Fibroblast of skin of back (primary cell): ENCODE measurements at regions not wholly inside any gene's neighbourhood (a gene's known extent, or its start where the extent isn't known, plus 50 kb on each side); places are given as distances from the start of the nearest gene placed in this dataset.

Experiments used
- DNase-seq: peaks from one replicate; pipeline ENCODE4 v3.0.0-alpha.2; 2013

DNA sequence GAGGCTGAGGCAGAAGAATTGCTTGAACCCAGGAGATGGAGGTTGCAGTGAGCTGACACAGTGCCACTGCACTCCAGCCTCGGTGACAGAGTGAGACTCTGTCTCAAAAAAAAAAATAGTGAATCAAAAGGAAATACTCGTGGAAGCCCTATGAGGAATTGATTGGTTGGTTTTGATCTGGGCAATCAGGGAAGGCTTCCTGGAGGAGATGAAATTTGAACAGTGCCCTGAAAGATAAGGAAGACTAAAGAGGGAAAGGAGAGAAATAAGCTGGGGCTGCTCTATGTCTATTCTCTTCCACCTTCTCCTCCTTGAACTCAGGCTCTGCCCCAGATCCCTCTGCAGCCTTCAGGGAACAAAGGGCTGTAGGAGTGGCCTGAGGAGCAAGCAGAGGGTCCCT, 54.1 kb downstream of the IRF2BPL start:
- DNase-seq, result no peak

DNA sequence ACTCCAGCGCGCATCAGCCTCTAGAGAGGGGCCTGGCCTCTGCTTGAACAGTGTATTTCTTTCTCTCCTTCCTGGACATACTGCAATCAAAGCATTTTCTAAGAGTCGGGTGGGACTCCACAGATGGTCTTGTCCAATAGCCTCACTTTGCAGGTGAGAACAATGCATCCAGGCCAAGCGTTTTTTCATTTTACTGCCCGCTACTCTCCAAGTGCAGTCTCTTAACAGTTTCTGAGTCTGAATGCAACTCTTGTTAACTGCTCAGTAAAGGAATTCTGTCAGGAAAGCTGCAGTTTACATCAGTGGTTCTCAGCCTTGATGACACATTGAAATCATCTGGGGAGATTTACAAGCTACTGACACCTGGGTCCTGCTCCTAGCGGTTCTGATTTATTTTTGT, 57.0 kb downstream of the IRF2BPL start:
- DNase-seq, result no peak

DNA sequence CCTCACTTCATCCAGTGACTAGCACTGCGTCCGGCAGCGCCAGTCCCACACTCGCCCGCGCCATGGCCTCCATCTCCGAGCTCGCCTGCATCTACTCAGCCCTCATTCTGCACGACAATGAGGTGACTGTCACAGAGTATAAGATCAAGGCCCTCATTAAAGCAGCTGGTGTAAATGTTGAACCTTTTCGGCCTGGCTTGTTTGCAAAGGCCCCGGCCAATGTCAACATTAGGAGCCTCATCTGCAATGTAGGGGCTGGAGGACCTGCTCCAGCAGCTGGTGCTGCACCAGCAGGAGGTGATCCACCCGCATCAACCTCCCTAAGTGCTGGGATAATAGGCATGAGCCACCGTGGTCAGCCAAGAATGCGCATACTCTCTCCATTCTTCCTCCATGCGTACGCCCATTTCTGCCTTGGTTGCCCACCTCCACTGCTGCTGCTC, 59.9 kb downstream of the IRF2BPL start:
- no peak for DNase-seq

DNA sequence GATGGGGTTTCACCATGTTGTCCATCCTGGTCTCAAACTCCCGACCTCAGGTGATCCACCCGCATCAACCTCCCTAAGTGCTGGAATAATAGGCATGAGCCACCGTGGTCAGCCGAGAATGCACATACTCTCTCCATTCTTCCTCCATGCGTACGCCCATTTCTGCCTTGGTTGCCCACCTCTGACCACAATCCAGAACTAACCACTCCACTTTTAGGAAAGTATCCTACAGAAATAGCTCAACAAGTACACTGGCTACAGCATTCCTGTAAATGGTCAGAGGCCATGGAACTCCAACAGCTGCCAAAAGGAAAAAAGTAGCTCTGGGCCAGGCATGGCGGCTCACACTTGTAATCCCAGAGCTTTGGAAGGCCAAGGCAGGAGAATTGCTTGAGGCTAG, 60.7 kb downstream of the IRF2BPL start:
- no peak for DNase-seq

DNA sequence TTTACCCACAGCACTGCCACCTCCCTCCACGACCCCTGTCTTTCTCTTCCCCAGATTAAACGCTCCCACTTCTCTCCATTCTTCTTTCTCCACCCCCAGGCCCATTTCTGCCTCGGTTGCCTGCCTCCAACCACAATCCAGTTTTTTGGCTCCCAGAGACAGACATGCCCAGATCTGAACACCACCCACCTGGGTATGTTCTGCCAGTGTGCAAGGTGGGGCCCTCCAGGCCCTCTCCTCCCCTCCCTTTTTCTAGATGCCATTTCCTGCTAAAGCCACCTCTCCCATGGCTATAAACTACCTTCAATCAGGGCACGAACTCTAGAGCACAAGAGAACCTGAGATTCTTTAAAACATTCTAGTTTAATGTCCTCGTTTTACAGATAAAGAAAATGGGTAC, 63.3 kb downstream of the IRF2BPL start:
- no peak for DNase-seq

DNA sequence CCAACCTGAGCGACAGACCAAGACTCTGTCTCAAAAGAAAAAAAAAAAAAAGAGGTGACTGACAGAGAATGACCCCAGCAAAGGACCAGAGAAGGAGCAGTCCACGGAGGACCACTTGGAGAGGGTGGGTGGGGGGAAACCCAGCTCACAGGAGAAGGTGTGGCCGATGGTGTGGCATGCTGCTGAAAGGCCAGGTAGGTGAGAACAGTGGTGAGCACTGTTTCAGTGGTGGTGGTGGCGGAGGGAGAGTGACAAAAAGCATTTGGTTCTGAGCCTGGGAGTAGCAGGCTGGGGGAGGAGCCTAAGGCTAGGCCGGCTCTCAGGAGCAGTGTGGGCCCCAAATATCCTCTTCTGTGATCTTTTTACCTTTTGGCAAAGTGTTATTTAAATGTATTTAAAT, 63.8 kb downstream of the IRF2BPL start:
- DNase-seq, result no peak

DNA sequence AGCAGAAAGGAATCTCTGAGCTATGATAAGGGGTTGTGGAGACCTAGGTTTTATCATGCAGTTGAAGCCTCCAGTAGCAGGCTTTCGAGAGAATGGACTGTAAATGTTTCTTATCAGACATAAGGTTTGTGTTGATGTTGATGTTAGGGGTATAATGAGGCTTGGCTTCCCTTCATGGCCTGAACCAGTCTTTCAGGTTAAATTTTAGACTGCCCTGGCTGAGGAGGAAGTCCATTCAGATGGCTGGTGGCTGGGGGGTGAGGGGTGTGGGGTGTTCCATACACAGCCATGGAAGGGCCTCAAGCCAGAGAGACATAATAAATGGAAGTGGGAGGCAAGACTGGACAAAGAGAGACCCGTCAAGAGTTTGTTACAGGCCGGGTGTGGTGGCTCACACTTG, 65.1 kb downstream of the IRF2BPL start:
- DNase-seq, result no peak

DNA sequence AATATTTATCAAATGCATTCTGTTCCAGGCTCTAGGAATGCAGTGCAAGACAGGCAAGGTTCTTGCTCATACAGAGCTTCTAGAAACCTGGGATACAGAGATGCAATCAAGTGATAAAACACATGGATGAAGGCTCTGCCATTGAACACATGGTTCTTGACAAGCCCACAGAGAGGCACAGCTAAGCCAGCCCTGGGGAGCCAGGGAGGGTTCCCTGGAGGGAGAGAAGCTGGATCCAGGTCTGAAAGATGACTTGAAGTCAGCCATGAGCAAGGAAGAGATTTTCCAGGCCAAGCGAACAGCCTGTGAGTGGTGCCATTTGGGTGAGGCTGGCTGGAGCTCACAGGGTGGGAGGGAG, 66.2 kb downstream of the IRF2BPL start:
- DNase-seq, result no peak

DNA sequence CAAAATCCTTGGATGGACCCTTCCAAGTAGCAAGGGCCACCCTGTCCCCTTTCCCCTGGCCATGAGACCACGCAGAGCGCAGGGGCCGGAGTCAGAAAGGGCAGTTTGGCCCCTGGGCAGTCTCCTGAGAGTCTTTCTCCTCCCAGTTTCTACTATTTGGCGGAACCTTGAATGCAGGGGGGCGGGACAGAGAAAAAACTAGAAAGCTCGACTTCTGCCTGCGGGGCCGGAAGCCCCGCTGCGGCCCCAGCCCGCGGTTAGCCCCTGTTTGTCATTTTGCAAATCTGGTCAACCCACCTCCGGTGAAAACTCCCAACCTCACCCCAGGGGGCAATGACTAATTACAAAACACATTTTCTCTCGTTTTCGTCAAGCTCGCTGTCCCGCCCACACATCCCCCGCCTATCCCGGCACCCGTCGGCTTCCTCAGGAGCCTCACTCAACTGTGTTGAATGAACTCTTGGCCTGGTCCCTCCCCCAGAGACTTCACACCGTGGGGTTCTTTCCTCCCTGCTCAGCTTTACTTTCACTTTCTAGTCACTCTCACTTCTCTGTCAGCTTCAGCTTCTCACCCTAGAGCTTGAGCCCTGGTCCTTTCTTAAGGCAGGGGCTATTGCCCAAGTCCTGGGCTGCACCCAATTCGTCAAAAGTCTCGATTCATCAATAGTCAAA, 66.7 kb downstream of the IRF2BPL start:
- peak; percentile 98 for DNase-seq

DNA sequence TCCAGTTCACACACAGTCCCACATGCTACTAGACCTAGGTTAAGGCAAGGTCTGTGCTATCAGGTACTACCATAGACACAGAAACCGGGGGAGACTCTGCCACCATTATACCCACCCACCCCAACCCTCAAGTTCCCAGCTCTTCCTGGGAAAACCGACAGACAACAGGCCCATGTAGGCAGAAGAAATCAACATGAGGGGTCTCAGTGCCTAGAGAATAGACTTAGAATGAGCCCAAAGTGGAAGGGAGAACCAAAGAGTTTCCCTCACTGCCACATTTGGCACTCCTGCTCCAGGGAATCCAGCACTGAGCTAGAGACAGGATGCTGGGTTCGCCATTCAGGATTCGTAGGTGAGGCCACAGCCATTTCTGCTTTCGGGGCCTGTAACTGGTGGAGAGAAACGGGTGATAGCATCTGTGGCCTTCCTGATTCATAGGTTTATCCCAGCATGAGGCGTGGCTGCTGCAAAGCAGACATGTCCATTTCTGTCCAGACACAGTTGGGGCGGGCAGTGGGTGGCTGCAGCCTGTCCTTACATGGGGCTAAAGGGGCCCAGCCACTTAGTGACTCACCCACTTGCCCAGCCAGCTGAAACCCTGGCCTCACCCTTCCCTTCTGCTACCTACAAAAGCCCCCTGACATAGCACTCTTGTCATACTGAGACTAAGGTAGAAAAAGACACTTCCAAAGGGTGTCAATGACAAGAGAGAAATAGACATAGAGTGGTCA, 69.4 kb downstream of the IRF2BPL start:
- peak; percentile 44 for DNase-seq

DNA sequence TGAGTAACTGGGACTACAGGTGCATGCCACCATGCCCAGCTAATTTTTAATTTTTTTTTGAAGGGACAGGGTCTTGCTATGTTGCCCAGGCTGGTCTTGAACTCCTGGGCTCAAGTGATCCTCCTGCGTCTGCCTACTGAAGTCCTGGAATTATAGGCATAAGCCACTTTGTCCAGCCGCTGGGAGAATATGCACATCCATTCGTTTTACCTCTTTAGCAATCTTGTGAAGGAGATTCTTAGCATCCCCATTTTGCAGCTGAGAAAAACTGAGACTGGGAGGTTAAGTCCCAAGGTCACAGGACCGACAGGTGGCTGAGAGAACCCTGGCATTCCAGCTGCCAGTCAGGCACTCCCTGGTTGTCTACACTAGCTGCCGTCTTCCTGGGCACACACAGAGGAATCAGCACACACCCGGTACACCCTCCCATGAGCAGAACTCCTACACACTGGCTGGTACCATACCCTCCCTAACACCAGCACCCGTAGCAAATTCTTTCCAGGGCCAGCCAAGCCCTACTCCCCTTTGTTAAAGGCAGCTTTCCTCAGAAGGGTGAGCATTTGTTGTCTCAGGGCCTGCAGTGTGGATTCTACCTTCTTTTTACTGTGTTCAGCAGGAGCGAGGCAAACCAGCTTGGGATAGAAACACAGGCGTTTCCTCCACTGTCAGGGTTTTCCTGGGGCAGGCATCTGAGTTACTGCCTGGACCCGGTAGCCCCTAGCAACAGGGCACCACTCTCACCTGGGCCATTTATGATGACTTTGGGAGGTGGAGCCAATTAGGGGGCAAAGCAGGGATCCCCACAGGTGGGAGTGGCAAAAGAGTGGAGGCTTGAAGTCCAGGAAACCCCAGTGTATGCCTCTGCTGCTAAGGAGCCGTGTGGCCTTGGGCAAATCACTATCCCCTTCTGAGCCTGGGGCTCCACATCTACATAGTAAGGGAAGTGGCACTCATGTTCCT, 70.2 kb downstream of the IRF2BPL start:
- no peak for DNase-seq

DNA sequence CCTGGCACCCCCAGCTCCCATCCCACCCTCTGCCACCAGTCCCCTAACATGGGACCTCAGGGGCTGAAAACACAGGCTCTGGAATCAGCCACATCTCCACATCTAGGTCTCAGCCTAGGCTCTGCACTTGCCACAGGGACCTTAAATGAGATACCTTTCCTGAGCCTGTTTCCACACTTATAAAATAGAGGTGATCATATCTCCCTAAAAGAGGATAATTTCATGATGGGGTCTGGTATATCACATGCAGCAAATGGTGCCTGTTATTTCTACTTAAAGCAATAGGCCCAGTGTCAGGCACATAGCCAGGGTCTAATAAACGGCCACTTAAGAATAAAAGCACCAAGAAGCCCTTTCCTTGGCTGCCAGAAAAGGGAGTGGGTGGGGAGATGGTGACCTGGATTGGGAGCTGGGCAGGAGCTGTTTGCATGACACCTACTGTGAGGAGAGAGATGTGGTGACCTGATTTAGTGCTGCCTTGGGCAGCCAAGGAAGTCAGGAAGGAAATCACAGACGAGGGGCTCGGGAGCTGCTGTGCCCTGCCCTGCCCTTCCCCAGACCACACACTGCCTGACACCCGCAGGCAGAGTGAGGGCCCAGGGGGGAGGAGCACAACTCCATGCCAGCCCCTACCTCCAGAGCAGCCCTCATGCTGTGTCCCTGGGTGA, 71.2 kb downstream of the IRF2BPL start:
- no peak for DNase-seq

DNA sequence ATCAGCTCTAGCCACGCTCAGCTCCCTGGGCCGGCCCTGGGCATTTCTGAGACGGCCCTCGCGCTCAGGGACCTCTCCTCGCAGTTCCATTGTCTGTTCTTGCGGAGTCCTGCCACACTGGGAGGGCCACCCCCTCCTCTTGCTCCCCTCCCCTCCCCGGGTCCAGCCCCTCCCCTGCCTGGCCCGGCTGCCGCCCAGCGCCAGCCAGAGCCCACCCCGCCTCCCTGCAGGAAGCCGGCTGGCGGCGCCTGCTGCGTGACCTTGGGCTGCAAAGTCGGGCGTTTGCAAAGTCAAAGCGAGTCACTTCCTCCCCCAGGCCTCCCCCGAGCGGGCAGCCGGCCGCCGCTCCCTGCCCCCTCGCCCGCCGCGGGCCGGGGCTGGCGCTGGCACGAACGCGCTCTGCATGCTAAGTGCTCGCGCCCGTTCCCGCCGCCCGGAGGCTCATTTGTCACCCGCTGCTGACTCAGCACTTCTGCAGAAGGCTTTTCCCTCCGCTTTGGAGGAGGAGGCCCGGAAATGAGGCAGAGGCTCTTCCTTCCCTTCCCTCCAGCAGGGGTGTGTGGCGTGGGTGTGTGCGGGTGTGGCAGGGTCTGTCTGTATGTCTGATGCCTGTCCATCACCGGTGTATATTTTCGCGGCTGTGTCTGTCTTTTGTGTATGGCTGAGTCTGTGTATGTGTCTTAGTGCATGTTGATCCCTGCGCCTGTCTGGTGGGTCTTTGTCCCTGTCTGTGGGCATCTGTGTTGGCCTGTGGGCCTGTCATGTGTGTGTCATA, 72.0 kb downstream of the IRF2BPL start:
- peak; percentile 96 for DNase-seq

DNA sequence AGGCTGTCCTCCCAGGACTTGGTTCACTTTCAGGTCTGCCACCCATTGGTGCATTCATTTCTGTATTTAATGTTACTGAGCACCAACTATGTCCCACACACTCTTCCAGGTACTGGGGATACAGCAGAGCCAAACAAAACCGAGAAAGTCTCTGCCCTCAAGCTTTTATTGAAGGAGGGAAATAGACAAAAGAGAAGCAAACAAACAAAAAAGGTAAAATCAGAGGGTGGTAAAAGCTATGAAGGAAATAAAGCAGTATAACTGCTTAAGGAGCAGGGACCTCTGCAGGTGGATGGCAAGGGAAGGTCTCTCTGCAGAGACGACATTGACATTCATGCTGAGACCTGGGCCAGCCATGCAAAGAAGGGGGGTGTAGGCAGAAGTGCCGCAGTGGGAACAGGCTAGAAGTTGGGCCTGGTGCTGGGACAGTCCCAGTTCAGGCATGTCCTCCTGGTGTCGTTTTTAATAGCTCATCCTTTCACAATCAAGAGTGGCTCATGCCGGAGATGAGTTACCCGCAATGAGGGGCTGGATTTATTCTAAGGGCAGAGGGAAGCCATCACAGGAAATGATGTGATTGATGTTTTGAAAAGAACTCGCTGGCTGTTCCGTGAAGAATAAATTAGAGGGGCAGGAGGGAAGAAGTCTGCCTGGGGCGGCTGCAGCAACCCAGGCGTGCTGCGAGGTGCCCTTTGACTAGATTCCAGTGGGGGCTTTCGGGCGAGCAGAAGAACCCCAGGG, 72.8 kb downstream of the IRF2BPL start:
- peak; percentile 81 for DNase-seq

DNA sequence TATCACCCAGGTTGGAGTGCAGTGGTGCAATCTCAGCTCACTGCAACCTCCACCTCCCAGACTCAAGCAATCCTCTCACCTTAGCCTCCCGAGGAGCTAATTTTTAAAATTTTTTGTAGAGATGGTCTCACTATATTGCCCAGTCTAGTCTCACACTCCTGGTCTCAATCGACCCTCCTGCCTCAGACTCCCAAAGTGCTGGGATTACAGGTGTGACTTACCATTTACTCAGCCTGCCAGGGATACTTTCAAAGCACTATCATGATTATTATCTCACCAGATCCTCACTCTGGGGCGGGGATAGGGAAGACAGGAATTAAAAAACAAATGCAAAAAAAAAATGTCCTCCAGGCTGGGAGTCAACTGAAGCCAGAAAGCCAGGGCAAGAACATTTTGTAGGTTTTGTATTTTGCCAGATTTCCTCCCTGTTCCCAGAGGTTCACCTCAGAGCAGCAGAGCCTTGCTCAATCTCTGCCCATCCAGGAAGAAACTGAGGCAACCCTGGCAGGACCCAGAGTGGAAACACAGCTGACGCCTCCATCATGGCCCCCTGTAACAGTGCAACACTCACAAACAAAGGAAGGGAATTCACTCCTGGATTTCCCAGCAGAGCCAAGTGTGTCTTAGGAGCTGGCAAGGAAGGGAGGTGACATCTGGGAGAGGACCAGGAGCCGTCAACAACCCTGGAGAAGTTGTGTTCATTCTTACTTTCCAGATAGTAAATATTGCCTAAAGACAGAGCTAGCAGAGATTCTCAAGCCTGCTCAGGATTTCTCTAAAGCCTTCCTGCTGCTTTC, 73.9 kb downstream of the IRF2BPL start:
- no peak for DNase-seq

DNA sequence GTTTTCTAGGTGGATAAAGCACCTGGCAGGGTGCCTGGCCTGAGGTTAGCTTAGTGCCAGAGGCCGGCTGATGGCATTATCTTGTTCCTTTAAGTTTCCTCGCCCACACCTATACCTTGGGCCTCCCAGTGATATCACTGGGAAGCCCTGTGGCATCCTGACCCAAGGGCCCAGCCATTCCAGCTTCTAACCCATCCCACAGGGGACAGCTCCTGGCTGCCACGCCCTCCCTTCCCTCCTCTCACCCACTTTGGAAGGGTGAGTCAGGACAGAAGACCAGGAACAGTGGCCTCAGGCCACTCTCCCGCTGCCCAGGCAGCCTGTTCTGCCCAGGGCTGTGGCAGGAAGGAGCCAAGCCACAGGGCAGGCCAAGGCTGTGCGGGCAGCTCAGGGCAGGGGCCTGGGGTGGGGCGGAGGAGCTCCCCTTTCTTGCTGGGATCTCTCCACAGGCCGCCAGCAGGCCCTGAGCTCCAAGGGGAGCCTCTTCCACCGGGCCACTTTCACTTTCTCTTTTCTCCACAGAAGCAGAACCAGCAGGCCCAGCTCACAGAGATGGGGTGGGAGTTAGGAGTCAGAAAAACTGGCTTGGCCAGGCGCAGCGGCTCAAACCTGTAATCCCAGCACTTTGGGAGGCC, 75.1 kb downstream of the IRF2BPL start:
- DNase-seq, result peak; percentile 63

DNA sequence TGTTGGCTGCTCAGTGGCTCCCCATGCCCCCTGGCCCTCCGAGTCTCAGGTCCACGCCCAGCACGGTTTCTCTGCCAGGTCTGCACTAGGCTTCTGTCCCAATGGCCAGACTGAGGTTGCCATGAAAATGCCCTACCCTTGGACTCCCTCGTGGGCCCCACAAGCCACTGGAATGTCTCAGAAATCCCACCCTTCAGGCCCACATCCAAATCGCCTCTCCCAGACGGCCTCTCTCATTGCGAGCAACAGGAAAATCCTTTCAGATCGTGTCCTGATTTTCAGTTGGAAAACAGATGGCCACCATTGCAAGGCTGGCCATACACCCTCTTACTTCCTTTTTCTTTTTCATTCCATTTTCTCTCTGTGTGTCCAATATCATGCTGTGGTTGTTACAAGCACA, 77.3 kb downstream of the IRF2BPL start:
- no peak for DNase-seq

DNA sequence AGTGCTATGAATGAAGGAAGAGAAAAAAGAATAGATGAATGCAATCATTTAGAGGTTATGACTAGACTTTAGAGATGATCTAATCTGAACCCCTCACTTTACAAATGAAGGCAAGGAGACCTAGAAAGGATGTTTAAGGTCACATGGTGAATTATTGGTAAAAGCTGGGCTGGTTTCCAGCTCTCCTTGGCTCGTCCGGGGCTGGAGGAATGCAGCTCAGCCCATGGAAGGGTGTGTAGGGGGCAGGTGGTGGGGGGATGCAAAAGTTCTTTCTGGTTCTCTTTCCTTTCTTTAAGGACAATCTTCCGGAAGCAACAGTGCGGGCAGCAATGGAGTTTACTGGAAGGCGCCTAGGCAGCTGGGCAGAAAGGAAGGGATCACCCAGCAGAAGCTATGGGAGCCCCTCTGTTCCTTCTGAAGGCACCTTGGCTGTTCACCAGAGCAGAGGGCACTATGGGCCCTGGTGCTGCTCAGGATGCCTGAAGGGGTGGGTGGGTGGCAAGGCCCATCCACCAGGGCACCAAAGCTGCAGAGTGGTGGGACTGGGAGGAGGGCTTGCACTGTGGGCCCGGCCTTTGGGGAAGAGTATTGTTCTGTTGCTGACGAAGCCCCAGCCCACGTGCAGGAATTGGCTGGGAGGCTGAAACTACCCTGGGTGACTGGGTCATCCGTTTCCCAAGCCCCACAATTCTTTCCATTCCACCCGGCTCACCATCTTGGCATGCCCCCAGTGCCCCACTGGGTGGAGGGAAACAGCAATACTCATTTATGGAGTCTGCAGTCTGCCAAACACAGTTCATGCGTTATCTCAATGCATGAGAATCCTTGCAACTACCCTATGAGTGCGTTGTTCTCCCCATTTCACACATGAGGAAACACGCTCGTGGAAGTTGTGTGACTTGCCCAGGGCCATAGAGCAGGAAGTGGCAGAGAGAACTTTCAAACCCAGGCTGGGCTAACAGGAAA, 78.2 kb downstream of the IRF2BPL start:
- DNase-seq, result peak; percentile 57

DNA sequence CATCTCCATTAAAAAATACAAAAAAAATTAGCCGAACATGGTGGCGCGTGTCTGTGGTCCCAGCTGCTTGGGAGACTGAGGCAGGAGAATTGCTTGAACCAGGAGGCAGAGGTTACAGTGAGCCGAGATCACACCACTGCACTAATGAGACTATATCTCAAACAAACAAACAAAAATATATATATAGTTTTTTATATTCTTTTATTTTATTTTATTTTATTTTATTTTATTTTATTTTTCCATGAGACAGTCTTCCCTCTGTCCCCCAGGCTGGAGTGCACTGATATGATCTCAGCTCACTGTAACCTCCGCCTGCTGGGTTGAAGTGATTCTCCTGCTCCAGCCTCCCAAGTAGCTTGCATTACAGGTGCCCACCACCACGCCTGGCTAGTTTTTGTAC, 79.5 kb downstream of the IRF2BPL start:
- DNase-seq, result no peak
